ENCODE measurements at regions not wholly inside any gene's neighbourhood (a gene's known extent, or its start where the extent isn't known, plus 50 kb on each side); places are given as distances from the start of the nearest gene placed in this dataset.

DNA sequence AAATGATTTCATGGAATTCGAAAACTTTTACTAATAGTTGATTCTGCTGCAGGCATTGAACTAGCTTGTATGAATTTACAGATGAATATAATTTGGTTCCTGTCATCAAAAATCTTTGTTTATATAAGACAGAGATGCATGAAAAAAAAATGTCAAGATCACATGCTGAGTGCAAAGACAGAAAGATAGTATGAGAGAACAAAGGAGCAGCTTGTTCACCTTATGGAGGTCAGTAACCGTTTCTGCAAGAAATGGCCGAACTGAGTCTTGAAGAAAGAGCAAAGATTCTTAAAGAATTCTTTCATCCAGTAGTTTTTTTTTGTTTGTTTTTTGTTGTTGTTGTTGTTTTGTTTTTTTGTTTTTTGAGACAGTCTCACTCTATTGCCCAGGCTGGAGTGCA, 450.6 kb downstream of the TUSC7 start:
- ATAC-seq (no peak), DNase-seq (ENCODE audit: low spot score) (no peak)
- H3K27ac ChIP-seq (ENCODE audit: low read depth): no peak overlapping the region
- no peaks in the 10 kb centered on the region for H3K4me1 ChIP-seq (ENCODE audit: insufficient read depth)
- H4K20me1 ChIP-seq (replicated peaks; ENCODE audit: insufficient read depth): no peaks in the 10 kb centered on the region
- Mint-ChIP-seq H3K27ac (no peak overlapping the region), H3K27me3 (ENCODE audit: insufficient read depth, low read depth, poor library complexity) (no peaks in the 10 kb centered on the region), H3K4me1 (peaks cover 14% of the 10 kb centered on the region), H3K9me3 (no peaks in the 10 kb centered on the region), H3K36me3 (ENCODE audit: low read depth) (no peaks in the 10 kb centered on the region), H3K4me3 (no peak overlapping the region)
- H3K79me2 ChIP-seq (replicated peaks; ENCODE audit: insufficient read depth): no peaks in the 10 kb centered on the region
- H3K9me2 ChIP-seq (ENCODE audit: insufficient read depth): no peaks in the 10 kb centered on the region
- H3K36me3 ChIP-seq (ENCODE audit: insufficient read depth): no peaks in the 10 kb centered on the region
- no peaks in the 10 kb centered on the region for H3K27me3 ChIP-seq (ENCODE audit: insufficient read depth)
- H3F3A ChIP-seq (replicated peaks; ENCODE audit: low read depth): no peaks in the 10 kb centered on the region
- H3K4me3 ChIP-seq: no peak overlapping the region
- TF ChIP-seq EZH2phosphoT487 (IDR thresholded peaks at IDR 0.05; ENCODE audit: unreplicated experiment) (no peak), ZNF331 (CRISPR knock-in tag; IDR thresholded peaks at IDR 0.05; ENCODE audit: low read depth) (no peak), NANOG (IDR thresholded peaks at IDR 0.05; ENCODE audit: borderline replicate concordance) (no peak), CREB1 (CRISPR knock-in tag; IDR thresholded peaks at IDR 0.05; ENCODE audit: low read depth) (no peak), POLR2AphosphoS5 (IDR thresholded peaks at IDR 0.05; ENCODE audit: low read depth) (no peak), JUNB (IDR thresholded peaks at IDR 0.05; ENCODE audit: unreplicated experiment) (no peak), ZNF114 (CRISPR knock-in tag; IDR thresholded peaks at IDR 0.05) (no peak), STAT1 (IDR thresholded peaks at IDR 0.05; ENCODE audit: unreplicated experiment) (no peak), EZH2 (IDR thresholded peaks at IDR 0.05; ENCODE audit: low read depth, unreplicated experiment) (no peak)
- TF ChIP-seq, protein P1, sequence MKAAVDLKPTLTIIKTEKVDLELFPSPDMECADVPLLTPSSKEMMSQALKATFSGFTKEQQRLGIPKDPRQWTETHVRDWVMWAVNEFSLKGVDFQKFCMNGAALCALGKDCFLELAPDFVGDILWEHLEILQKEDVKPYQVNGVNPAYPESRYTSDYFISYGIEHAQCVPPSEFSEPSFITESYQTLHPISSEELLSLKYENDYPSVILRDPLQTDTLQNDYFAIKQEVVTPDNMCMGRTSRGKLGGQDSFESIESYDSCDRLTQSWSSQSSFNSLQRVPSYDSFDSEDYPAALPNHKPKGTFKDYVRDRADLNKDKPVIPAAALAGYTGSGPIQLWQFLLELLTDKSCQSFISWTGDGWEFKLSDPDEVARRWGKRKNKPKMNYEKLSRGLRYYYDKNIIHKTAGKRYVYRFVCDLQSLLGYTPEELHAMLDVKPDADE (IDR thresholded peaks at IDR 0.05): no peak
- TF ChIP-seq, protein P2, sequence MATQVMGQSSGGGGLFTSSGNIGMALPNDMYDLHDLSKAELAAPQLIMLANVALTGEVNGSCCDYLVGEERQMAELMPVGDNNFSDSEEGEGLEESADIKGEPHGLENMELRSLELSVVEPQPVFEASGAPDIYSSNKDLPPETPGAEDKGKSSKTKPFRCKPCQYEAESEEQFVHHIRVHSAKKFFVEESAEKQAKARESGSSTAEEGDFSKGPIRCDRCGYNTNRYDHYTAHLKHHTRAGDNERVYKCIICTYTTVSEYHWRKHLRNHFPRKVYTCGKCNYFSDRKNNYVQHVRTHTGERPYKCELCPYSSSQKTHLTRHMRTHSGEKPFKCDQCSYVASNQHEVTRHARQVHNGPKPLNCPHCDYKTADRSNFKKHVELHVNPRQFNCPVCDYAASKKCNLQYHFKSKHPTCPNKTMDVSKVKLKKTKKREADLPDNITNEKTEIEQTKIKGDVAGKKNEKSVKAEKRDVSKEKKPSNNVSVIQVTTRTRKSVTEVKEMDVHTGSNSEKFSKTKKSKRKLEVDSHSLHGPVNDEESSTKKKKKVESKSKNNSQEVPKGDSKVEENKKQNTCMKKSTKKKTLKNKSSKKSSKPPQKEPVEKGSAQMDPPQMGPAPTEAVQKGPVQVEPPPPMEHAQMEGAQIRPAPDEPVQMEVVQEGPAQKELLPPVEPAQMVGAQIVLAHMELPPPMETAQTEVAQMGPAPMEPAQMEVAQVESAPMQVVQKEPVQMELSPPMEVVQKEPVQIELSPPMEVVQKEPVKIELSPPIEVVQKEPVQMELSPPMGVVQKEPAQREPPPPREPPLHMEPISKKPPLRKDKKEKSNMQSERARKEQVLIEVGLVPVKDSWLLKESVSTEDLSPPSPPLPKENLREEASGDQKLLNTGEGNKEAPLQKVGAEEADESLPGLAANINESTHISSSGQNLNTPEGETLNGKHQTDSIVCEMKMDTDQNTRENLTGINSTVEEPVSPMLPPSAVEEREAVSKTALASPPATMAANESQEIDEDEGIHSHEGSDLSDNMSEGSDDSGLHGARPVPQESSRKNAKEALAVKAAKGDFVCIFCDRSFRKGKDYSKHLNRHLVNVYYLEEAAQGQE (IDR thresholded peaks at IDR 0.05; ENCODE audit: unreplicated experiment): no peak
- TF ChIP-seq, protein P3, sequence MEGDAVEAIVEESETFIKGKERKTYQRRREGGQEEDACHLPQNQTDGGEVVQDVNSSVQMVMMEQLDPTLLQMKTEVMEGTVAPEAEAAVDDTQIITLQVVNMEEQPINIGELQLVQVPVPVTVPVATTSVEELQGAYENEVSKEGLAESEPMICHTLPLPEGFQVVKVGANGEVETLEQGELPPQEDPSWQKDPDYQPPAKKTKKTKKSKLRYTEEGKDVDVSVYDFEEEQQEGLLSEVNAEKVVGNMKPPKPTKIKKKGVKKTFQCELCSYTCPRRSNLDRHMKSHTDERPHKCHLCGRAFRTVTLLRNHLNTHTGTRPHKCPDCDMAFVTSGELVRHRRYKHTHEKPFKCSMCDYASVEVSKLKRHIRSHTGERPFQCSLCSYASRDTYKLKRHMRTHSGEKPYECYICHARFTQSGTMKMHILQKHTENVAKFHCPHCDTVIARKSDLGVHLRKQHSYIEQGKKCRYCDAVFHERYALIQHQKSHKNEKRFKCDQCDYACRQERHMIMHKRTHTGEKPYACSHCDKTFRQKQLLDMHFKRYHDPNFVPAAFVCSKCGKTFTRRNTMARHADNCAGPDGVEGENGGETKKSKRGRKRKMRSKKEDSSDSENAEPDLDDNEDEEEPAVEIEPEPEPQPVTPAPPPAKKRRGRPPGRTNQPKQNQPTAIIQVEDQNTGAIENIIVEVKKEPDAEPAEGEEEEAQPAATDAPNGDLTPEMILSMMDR (conservative IDR thresholded peaks at IDR 0.05; ENCODE audit: low read depth in 2 of 2): no peak
- TF ChIP-seq, protein P4, sequence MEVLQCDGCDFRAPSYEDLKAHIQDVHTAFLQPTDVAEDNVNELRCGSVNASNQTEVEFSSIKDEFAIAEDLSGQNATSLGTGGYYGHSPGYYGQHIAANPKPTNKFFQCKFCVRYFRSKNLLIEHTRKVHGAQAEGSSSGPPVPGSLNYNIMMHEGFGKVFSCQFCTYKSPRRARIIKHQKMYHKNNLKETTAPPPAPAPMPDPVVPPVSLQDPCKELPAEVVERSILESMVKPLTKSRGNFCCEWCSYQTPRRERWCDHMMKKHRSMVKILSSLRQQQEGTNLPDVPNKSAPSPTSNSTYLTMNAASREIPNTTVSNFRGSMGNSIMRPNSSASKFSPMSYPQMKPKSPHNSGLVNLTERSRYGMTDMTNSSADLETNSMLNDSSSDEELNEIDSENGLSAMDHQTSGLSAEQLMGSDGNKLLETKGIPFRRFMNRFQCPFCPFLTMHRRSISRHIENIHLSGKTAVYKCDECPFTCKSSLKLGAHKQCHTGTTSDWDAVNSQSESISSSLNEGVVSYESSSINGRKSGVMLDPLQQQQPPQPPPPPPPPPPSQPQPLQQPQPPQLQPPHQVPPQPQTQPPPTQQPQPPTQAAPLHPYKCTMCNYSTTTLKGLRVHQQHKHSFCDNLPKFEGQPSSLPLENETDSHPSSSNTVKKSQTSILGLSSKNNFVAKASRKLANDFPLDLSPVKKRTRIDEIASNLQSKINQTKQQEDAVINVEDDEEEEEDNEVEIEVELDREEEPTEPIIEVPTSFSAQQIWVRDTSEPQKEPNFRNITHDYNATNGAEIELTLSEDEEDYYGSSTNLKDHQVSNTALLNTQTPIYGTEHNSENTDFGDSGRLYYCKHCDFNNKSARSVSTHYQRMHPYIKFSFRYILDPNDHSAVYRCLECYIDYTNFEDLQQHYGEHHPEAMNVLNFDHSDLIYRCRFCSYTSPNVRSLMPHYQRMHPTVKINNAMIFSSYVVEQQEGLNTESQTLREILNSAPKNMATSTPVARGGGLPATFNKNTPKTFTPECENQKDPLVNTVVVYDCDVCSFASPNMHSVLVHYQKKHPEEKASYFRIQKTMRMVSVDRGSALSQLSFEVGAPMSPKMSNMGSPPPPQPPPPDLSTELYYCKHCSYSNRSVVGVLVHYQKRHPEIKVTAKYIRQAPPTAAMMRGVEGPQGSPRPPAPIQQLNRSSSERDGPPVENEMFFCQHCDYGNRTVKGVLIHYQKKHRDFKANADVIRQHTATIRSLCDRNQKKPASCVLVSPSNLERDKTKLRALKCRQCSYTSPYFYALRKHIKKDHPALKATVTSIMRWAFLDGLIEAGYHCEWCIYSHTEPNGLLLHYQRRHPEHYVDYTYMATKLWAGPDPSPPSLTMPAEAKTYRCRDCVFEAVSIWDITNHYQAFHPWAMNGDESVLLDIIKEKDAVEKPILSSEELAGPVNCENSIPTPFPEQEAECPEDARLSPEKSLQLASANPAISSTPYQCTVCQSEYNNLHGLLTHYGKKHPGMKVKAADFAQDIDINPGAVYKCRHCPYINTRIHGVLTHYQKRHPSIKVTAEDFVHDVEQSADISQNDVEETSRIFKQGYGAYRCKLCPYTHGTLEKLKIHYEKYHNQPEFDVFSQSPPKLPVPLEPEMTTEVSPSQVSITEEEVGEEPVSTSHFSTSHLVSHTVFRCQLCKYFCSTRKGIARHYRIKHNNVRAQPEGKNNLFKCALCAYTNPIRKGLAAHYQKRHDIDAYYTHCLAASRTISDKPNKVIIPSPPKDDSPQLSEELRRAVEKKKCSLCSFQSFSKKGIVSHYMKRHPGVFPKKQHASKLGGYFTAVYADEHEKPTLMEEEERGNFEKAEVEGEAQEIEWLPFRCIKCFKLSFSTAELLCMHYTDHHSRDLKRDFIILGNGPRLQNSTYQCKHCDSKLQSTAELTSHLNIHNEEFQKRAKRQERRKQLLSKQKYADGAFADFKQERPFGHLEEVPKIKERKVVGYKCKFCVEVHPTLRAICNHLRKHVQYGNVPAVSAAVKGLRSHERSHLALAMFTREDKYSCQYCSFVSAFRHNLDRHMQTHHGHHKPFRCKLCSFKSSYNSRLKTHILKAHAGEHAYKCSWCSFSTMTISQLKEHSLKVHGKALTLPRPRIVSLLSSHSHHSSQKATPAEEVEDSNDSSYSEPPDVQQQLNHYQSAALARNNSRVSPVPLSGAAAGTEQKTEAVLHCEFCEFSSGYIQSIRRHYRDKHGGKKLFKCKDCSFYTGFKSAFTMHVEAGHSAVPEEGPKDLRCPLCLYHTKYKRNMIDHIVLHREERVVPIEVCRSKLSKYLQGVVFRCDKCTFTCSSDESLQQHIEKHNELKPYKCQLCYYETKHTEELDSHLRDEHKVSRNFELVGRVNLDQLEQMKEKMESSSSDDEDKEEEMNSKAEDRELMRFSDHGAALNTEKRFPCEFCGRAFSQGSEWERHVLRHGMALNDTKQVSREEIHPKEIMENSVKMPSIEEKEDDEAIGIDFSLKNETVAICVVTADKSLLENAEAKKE (CRISPR knock-in tag; IDR thresholded peaks at IDR 0.05): no peak
- no peak overlapping the region for H3K4me2 ChIP-seq
- no peak overlapping the region for H2AFZ ChIP-seq

Measured in GM23338 (cell line).